ENCODE measurements at regions not wholly inside any gene's neighbourhood (a gene's known extent, or its start where the extent isn't known, plus 50 kb on each side); places are given as distances from the start of the nearest gene placed in this dataset.

- ChIA-PET POLR2A (no interaction called here), CTCF (no interaction called here)
- peaks cover 6 to 19% (median 14%) of the 10 kb centered on the region in 11 donors for H3K9me3 Mint-ChIP-seq
These were observed 54.9 kb upstream of the SLITRK6 start for GRCh38 chr13:85853901-85854663.

GRCh38 chr13:85853161-85853894, 54.1 kb upstream of the SLITRK6 start:
- Histone ChIP-seq H3K4me3 (ENCODE audit: low read length) (no peak overlapping the region), H3K27me3 (ENCODE audit: control insufficient read depth in 2 of 2, insufficient read depth in 2 of 2, low read length in 2 of 2) (no peaks in the 10 kb centered on the region), H3K27ac (ENCODE audit: low read depth, low read length) (no peak overlapping the region), H3K36me3 (ENCODE audit: control insufficient read depth in 2 of 3, insufficient read depth in 3 of 3, low read length in 3 of 3) (no peaks in the 10 kb centered on the region), H3K9me3 (ENCODE audit: control insufficient read depth in 2 of 3, low read length in 3 of 3) (peaks cover 0 to 4% (median 0%) of the 10 kb centered on the region in 3 experiments), H3K4me1 (ENCODE audit: control insufficient read depth in 2 of 2, insufficient read depth in 2 of 2, low read length in 2 of 2) (no peaks in the 10 kb centered on the region)
- Mint-ChIP-seq H3K4me1 (no peaks in the 10 kb centered on the region), H3K27me3 (no peaks in the 10 kb centered on the region), H3K27ac (no peak overlapping the region), H3K4me3 (no peak overlapping the region), H3K36me3 (no peaks in the 10 kb centered on the region), H3K9me3 (peaks cover 6 to 19% (median 14%) of the 10 kb centered on the region in 11 donors)
- ChIA-PET CTCF (no interaction called here), POLR2A (no interaction called here)
- ATAC-seq (no peak), DNase-seq (no peak)
- intact Hi-C loops (cut with micrococcal nuclease), result no loop called here

More at GRCh38 chr13:85853901-85854663, 54.9 kb upstream of the SLITRK6 start:
- Histone ChIP-seq H3K4me3 (ENCODE audit: low read length) (no peak overlapping the region), H3K9me3 (ENCODE audit: control insufficient read depth in 2 of 3, low read length in 3 of 3) (peaks cover 0 to 4% (median 0%) of the 10 kb centered on the region in 3 experiments), H3K4me1 (ENCODE audit: control insufficient read depth in 2 of 2, insufficient read depth in 2 of 2, low read length in 2 of 2) (no peaks in the 10 kb centered on the region), H3K27me3 (ENCODE audit: control insufficient read depth in 2 of 2, insufficient read depth in 2 of 2, low read length in 2 of 2) (no peaks in the 10 kb centered on the region), H3K36me3 (ENCODE audit: control insufficient read depth in 2 of 3, insufficient read depth in 3 of 3, low read length in 3 of 3) (no peaks in the 10 kb centered on the region), H3K27ac (ENCODE audit: low read depth, low read length) (no peak overlapping the region)
- ATAC-seq (no peak), DNase-seq (no peak)
- Mint-ChIP-seq H3K27ac (no peak overlapping the region), H3K4me3 (no peak overlapping the region), H3K27me3 (no peaks in the 10 kb centered on the region), H3K4me1 (no peaks in the 10 kb centered on the region), H3K36me3 (no peaks in the 10 kb centered on the region)
- intact Hi-C loops (cut with micrococcal nuclease), result no loop called here

Data from naive thymus-derived CD4-positive, alpha-beta T cell (primary cell).